HCT116 (cell line): ENCODE measurements at regions not wholly inside any gene's neighbourhood (a gene's known extent, or its start where the extent isn't known, plus 50 kb on each side); places are given as distances from the start of the nearest gene placed in this dataset.

ENCODE experiments used
- ATAC-seq: fragments of 200-7000 bp; cut with Tn5 transposase; 2 replicates; pipeline ENCODE4 v1.9.1; 2020; ENCODE audit warnings: mild to moderate bottlenecking, moderate library complexity
- BruUV-seq: library from RNA; stranded (reverse); fragments of 400-500 nt; replicated peaks from 2 replicates; lab custom pipeline; 2021; lab: Mats Ljungman, UMichigan
- CTCF ChIA-PET: fragments of 300-600 bp; sonication (Branson Sonifier 250); formaldehyde crosslinking; loops from one replicate; lab custom pipeline; 2021; ENCODE audit warnings: antibody characterized with exemption; lab: Charles Lee
- POLR2A ChIA-PET: fragments of 300-600, 350-600 bp; sonication (Branson Sonifier 250); formaldehyde crosslinking; loops from one replicate; lab custom pipeline; 2021; ENCODE audit warnings: antibody characterized with exemption; lab: Charles Lee
- RAD21 ChIA-PET, 2 experiments: fragments of 300-600 bp; sonication (Branson Sonifier 250); formaldehyde crosslinking; loops; one replicate each; lab custom pipeline; 2023; ENCODE audit warnings: low total read pairs in 2 of 2; ENCODE audit not compliant: uncharacterized antibody in 2 of 2, unreplicated experiment in 2 of 2, low non-redundant PET in 1 of 2; lab: Charles Lee
- DNase-seq: peaks from one replicate; pipeline ENCODE4 v3.0.0-alpha.2; 2010; ENCODE audit warnings: low read depth, low spot score
- H2AFZ ChIP-seq: fragments of 200-600 bp; shearing (Covaris generic), sonication (generic); 2 replicates; pipeline ENCODE4 v1.6.1; 2017; ENCODE audit warnings: low read depth, mixed run types, mixed read lengths, antibody characterized with exemption, low read length; ENCODE audit not compliant: poor library complexity, severe bottlenecking
- H3K27ac ChIP-seq: 2 replicates; pipeline ENCODE4 v1.5.1; 2012; ENCODE audit warnings: low read depth, low read length
- H3K27me3 ChIP-seq: fragments of 200-600 bp; sonication (generic); 2 replicates; pipeline ENCODE4 v1.6.1; 2016; ENCODE audit warnings: mixed run types, low read length, mixed read lengths; ENCODE audit not compliant: insufficient read depth
- H3K36me3 ChIP-seq, 2 experiments: fragments of 200-500 bp in 1 of 2; fragments of 200-600 bp in 1 of 2; sonication (Bioruptor generic) in 1 of 2; sonication (generic) in 1 of 2; 2 replicates each; pipeline versions ENCODE4 v1.5.1 to v1.6.1; 2014 to 2016; ENCODE audit warnings: low read length in 2 of 2, inconsistent platforms in 1 of 2, mixed read lengths in 1 of 2, mixed run types in 1 of 2; ENCODE audit not compliant: insufficient read depth in 2 of 2, control insufficient read depth in 1 of 2
- H3K4me1 ChIP-seq, 2 experiments: fragments of 200-600 bp in 1 of 2; sonication (generic) in 1 of 2; 2 replicates each; pipeline versions ENCODE4 v1.5.1 to v1.6.1; 2012 to 2017; ENCODE audit warnings: low read length in 2 of 2, inconsistent platforms in 1 of 2, mild to moderate bottlenecking in 1 of 2, mixed read lengths in 1 of 2, mixed run types in 1 of 2, moderate library complexity in 1 of 2; ENCODE audit not compliant: insufficient read depth in 2 of 2, control insufficient read depth in 1 of 2
- H3K4me2 ChIP-seq: fragments of 200-600 bp; sonication (generic); 2 replicates; pipeline ENCODE4 v1.6.1; 2017; ENCODE audit warnings: mixed run types, low read length, mixed read lengths
- H3K4me3 ChIP-seq, 2 experiments: fragments of 200-600 bp in 1 of 2; sonication (generic) in 1 of 2; replicated peaks in 1 of 2; 2 replicates each; pipeline ENCODE4 v1.5.1; 2011 to 2016; ENCODE audit warnings: low read length in 2 of 2, control low read depth in 1 of 2, low read depth in 1 of 2, mild to moderate bottlenecking in 1 of 2, mixed read lengths in 1 of 2, mixed run types in 1 of 2
- H3K79me2 ChIP-seq: fragments of 200-600 bp; sonication (generic); 2 replicates; pipeline ENCODE4 v1.6.1; 2017; ENCODE audit warnings: mild to moderate bottlenecking, mixed run types, low read length, moderate library complexity, mixed read lengths; ENCODE audit not compliant: insufficient read depth
- H3K9ac ChIP-seq: fragments of 200-600 bp; sonication (generic); 2 replicates; pipeline ENCODE4 v1.6.1; 2016; ENCODE audit warnings: low read length, mixed read lengths
- H3K9me2 ChIP-seq: fragments of 200-600 bp; sonication (generic), shearing (Covaris generic); 2 replicates; pipeline ENCODE4 v1.6.1; 2017; ENCODE audit warnings: mixed run types, mild to moderate bottlenecking, moderate library complexity; ENCODE audit not compliant: insufficient read depth
- H3K9me3 ChIP-seq, 2 experiments: fragments of 200-500 bp in 1 of 2; fragments of 200-600 bp in 1 of 2; sonication (Bioruptor generic) in 1 of 2; sonication (generic) in 1 of 2; 2 replicates each; pipeline ENCODE4 v1.6.1; 2014 to 2017; ENCODE audit warnings: low read length in 2 of 2, mixed read lengths in 2 of 2, inconsistent platforms in 1 of 2, low read depth in 1 of 2, mild to moderate bottlenecking in 1 of 2, mixed run types in 1 of 2, moderate library complexity in 1 of 2; ENCODE audit not compliant: control insufficient read depth in 1 of 2, insufficient read depth in 1 of 2
- H4K20me1 ChIP-seq: fragments of 200-600 bp; sonication (generic), shearing (Covaris generic); 2 replicates; pipeline ENCODE4 v1.6.1; 2017; ENCODE audit warnings: mixed run types, mild to moderate bottlenecking, moderate library complexity; ENCODE audit not compliant: insufficient read depth
- FOSL1 ChIP-seq: IDR thresholded peaks from 2 replicates; pipeline ENCODE4 v1.6.1; 2012; ENCODE audit warnings: low read depth
- RAD21 ChIP-seq: IDR thresholded peaks from 2 replicates; pipeline ENCODE4 v1.6.1; 2012; ENCODE audit warnings: low read depth, mild to moderate bottlenecking
- SIN3A ChIP-seq: IDR thresholded peaks from 2 replicates; pipeline ENCODE4 v1.6.1; 2012; ENCODE audit warnings: low read depth
- YY1 ChIP-seq: IDR thresholded peaks from 2 replicates; pipeline ENCODE4 v1.6.1; 2011; ENCODE audit warnings: low read length, low read depth, moderate library complexity, mild to moderate bottlenecking; ENCODE audit not compliant: insufficient replicate concordance; ENCODE audit errors: extremely low read depth
- ZNF274 ChIP-seq: fragments of 200-500 bp; sonication (Bioruptor generic); IDR thresholded peaks from 2 replicates; pipeline ENCODE4 v1.6.1; 2014; ENCODE audit warnings: mild to moderate bottlenecking, low read depth, low read length, inconsistent platforms
- intact Hi-C: fragments of 100-400 bp; cut with micrococcal nuclease; formaldehyde crosslinking; loops from 2 replicates; pipeline ENCODE4 v1.10.0; 2022

DNA sequence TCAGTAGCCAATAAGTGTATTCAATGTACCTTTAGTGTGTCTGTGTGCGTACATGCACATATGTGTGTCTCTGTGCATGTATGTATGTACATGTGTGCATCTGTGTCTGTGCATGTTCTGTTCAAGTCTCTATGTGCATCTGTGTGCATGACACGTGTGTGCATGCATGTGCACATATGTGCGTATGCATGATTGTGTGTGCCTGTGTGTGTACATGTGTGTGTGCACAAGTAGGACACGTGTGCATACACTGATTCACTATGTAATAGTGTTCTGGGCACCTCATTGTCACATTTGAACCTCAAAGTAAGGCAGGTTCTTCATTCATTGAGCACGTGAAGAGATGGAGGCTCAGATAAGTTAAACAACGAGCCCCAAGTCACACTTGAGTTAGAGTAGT, 142.6 kb upstream of the COPS8 start:
- Histone ChIP-seq H3K4me3 (no peak overlapping the region), H3K27ac (no peak overlapping the region), H3K4me1 (no peaks in the 10 kb centered on the region), H3K79me2 (no peaks in the 10 kb centered on the region), H3K9me3 (no peaks in the 10 kb centered on the region), H3K4me2 (no peak overlapping the region), H3K36me3 (no peaks in the 10 kb centered on the region), H3K9me2 (no peaks in the 10 kb centered on the region), H3K27me3 (peaks cover 22% of the 10 kb centered on the region), H4K20me1 (no peaks in the 10 kb centered on the region), H3K9ac (no peak overlapping the region), H2AFZ (no peak overlapping the region)
- intact Hi-C loops: no loop called here
- ChIA-PET POLR2A (no interaction called here), RAD21 (no interaction called here), CTCF (no interaction called here)
- DNase-seq: no peak
- ATAC-seq: no peak
- no TSS peak for BruUV-seq
- no peak for TF ChIP-seq FOSL1

DNA sequence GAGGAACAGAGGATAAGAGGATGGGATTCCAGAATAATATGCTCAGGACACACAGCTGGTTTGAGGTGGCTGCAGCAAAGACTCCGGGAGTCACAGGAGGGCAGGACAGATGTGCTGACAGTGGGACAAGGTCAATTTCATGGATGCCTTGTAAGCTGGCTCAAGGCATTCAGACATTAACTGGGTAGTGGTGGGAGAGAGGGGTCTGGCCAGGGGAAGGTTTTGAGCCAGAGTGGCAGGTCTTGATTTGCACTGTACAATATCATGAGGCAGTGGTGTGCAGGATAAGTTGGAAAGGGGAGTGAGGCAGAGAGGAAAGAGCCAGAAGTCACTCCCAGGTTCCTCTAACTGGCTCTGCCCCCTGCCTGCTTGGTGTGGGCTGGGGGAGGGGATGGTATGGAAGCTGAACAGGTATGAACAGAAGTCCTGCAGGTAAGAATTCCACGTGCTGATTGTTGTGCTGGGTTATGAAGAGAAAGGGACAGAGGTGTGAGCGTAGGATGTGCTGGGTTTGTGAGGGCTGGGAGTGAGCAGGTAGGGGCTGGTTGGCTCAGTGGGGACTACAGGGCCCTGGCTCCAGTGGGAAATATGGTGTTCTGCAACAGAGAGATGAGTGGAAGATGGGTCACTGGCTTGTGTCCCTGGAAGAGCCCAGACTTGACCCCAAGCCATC, 141.7 kb upstream of the COPS8 start:
- no TSS peak for BruUV-seq
- no peaks in the 10 kb centered on the region for H3K9me3 ChIP-seq
- no peaks in the 10 kb centered on the region for H3K4me1 ChIP-seq
- no peak overlapping the region for H3K27ac ChIP-seq
- ATAC-seq (no peak), DNase-seq (no peak)
- H3K9ac ChIP-seq: no peak overlapping the region
- ChIA-PET CTCF (no interaction called here), POLR2A (no interaction called here), RAD21 (no interaction called here)
- no peaks in the 10 kb centered on the region for H3K79me2 ChIP-seq
- no peaks in the 10 kb centered on the region for H3K36me3 ChIP-seq
- TF ChIP-seq YY1 (no peak), SIN3A (no peak), ZNF274 (no peak), RAD21 (no peak)
- no peaks in the 10 kb centered on the region for H3K9me2 ChIP-seq
- H2AFZ ChIP-seq: no peak overlapping the region
- H3K27me3 ChIP-seq: peaks cover 16% of the 10 kb centered on the region; the same call in 1 of the 2 replicates
- intact Hi-C loops: no loop called here
- H3K4me2 ChIP-seq: no peak overlapping the region
- H4K20me1 ChIP-seq: no peaks in the 10 kb centered on the region
- H3K4me3 ChIP-seq: no peak overlapping the region
